OCI-LY1 (cell line): ENCODE measurements at regions not wholly inside any gene's neighbourhood (a gene's known extent, or its start where the extent isn't known, plus 50 kb on each side); places are given as distances from the start of the nearest gene placed in this dataset.

Source experiments
- H2AFZ ChIP-seq: fragments of 200-600 bp; sonication (generic), shearing (Covaris generic); 2 replicates; pipeline ENCODE4 v1.6.0; 2014; ENCODE audit warnings: antibody characterized with exemption, mild to moderate bottlenecking, low read length
- H3F3A ChIP-seq: fragments of 200-600 bp; sonication (generic), shearing (Covaris generic); 2 replicates; pipeline ENCODE4 v1.6.0; 2014; ENCODE audit warnings: mild to moderate bottlenecking, antibody characterized with exemption, low read length, moderate library complexity; ENCODE audit not compliant: insufficient read depth
- H3K27ac ChIP-seq: fragments of 200-600 bp; sonication (generic); 2 replicates; pipeline ENCODE4 v1.5.1; 2014; ENCODE audit warnings: low read length, mixed run types, mild to moderate bottlenecking, low read depth; ENCODE audit not compliant: poor library complexity, severe bottlenecking
- H3K27me3 ChIP-seq: fragments of 200-600 bp; sonication (generic); 2 replicates; pipeline ENCODE4 v1.6.0; 2014; ENCODE audit warnings: antibody characterized with exemption, mild to moderate bottlenecking, low read length, moderate library complexity; ENCODE audit not compliant: insufficient read depth
- H3K36me3 ChIP-seq: fragments of 200-600 bp; sonication (generic); 2 replicates; pipeline ENCODE4 v1.6.1; 2014; ENCODE audit warnings: mild to moderate bottlenecking, antibody characterized with exemption, low read length, moderate library complexity, mixed read lengths; ENCODE audit not compliant: insufficient read depth
- H3K4me1 ChIP-seq: fragments of 200-600 bp; sonication (generic); 2 replicates; pipeline ENCODE4 v1.5.1; 2014; ENCODE audit warnings: mild to moderate bottlenecking, low read length, moderate library complexity; ENCODE audit not compliant: insufficient read depth, severe bottlenecking
- H3K4me2 ChIP-seq: fragments of 200-600 bp; sonication (generic), shearing (Covaris generic); 2 replicates; pipeline ENCODE4 v1.6.1; 2014; ENCODE audit warnings: low read length
- H3K4me3 ChIP-seq: fragments of 200-600 bp; sonication (generic); 2 replicates; pipeline ENCODE4 v1.5.1; 2014; ENCODE audit warnings: low read length, low read depth, mild to moderate bottlenecking, mixed read lengths; ENCODE audit not compliant: poor library complexity, severe bottlenecking
- H3K79me2 ChIP-seq: fragments of 200-600 bp; shearing (Covaris generic); 2 replicates; pipeline ENCODE4 v1.6.1; 2016; ENCODE audit warnings: mixed run types, low read length, mixed read lengths; ENCODE audit not compliant: insufficient read depth
- H3K9ac ChIP-seq: fragments of 200-600 bp; sonication (generic), shearing (Covaris generic); 2 replicates; pipeline ENCODE4 v1.6.1; 2014; ENCODE audit warnings: mild to moderate bottlenecking, low read length, mixed read lengths
- H3K9me2 ChIP-seq: fragments of 200-600 bp; sonication (generic), shearing (Covaris generic); 2 replicates; pipeline ENCODE4 v1.6.1; 2014; ENCODE audit warnings: low read depth, mild to moderate bottlenecking, low read length, mixed read lengths
- H3K9me3 ChIP-seq: fragments of 200-600 bp; shearing (Covaris generic); 2 replicates; pipeline ENCODE4 v1.6.1; 2014; ENCODE audit warnings: low read length, mixed read lengths
- H4K20me1 ChIP-seq: fragments of 200-600 bp; sonication (generic), shearing (Covaris generic); 2 replicates; pipeline ENCODE4 v1.6.0; 2016; ENCODE audit warnings: mild to moderate bottlenecking, low read length; ENCODE audit not compliant: insufficient read depth
- EZH2 ChIP-seq: fragments of 200-600 bp; sonication (generic), shearing (Covaris generic); IDR thresholded peaks from 2 replicates; pipeline ENCODE4 v1.8.0; 2017; ENCODE audit warnings: borderline replicate concordance, mixed run types, mild to moderate bottlenecking, antibody characterized with exemption, low read length, moderate library complexity, mixed read lengths
- TF ChIP-seq, protein P1 (sequence below): fragments of 200-600 bp; sonication (generic), shearing (Covaris generic); IDR thresholded peaks from 2 replicates; pipeline ENCODE4 v1.5.1; 2017; ENCODE audit warnings: mild to moderate bottlenecking, antibody characterized with exemption, low read length, moderate library complexity, mixed read lengths

DNA sequence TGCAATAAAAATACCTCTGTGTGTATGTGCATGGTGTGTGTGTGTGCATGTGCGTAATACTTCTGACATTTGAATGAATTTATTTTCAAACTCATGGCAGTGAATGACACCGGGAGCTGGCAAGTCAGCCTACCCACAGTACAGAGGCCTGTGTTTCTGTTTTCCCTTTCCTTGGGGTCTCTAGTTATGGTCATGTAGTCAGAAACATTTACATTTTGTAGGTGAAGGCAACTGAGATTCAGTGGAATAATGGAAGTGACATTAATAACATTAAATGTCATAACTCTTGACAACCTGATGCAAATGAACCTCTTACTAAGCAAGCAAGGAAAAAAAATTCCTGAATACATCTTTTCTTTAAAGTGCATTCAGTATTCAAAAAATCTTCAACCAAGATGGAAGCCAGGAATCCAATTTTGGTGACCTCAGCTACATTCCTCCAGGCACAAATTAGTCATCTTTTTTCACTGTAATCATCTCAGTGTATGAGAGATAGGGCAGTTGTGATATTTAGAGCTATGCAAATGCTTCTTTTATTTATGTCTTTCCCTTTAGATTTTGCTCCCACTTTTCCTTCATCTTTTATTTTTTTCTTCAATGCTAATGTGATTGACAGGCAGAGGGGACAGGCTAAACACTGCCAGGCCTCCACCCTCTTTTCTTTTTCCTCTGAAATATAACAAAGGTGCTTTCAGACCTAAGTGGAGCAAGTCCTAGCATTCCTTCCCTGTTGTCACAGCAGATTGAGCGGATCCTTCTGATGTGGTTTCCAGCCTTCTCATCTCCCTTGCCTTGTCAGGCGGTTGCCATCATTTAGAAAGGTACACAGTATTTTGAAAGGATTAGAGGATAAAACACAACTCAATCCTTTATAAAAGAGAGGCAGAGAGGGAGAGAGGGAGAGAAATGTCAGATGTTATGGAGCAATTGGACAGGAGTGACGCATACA, 569.8 kb upstream of the ADAMTS16 start:
- Histone ChIP-seq H3F3A (no peaks in the 10 kb centered on the region), H3K9me2 (no peaks in the 10 kb centered on the region), H2AFZ (peak overlapping the region; percentile 71), H3K9me3 (0 out of 2 replicates have a peak, but pooled peaks cover 3% of the 10 kb centered on the region), H3K4me3 (no peak overlapping the region), H3K4me1 (peaks cover 31% of the 10 kb centered on the region), H3K27ac (no peak overlapping the region), H3K4me2 (no peak overlapping the region), H3K36me3 (no peaks in the 10 kb centered on the region), H3K79me2 (no peaks in the 10 kb centered on the region), H3K27me3 (no peaks in the 10 kb centered on the region), H3K9ac (no peak overlapping the region), H4K20me1 (no peaks in the 10 kb centered on the region)
- TF ChIP-seq, protein P1, sequence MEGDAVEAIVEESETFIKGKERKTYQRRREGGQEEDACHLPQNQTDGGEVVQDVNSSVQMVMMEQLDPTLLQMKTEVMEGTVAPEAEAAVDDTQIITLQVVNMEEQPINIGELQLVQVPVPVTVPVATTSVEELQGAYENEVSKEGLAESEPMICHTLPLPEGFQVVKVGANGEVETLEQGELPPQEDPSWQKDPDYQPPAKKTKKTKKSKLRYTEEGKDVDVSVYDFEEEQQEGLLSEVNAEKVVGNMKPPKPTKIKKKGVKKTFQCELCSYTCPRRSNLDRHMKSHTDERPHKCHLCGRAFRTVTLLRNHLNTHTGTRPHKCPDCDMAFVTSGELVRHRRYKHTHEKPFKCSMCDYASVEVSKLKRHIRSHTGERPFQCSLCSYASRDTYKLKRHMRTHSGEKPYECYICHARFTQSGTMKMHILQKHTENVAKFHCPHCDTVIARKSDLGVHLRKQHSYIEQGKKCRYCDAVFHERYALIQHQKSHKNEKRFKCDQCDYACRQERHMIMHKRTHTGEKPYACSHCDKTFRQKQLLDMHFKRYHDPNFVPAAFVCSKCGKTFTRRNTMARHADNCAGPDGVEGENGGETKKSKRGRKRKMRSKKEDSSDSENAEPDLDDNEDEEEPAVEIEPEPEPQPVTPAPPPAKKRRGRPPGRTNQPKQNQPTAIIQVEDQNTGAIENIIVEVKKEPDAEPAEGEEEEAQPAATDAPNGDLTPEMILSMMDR: no peak
- TF ChIP-seq EZH2: no peak

DNA sequence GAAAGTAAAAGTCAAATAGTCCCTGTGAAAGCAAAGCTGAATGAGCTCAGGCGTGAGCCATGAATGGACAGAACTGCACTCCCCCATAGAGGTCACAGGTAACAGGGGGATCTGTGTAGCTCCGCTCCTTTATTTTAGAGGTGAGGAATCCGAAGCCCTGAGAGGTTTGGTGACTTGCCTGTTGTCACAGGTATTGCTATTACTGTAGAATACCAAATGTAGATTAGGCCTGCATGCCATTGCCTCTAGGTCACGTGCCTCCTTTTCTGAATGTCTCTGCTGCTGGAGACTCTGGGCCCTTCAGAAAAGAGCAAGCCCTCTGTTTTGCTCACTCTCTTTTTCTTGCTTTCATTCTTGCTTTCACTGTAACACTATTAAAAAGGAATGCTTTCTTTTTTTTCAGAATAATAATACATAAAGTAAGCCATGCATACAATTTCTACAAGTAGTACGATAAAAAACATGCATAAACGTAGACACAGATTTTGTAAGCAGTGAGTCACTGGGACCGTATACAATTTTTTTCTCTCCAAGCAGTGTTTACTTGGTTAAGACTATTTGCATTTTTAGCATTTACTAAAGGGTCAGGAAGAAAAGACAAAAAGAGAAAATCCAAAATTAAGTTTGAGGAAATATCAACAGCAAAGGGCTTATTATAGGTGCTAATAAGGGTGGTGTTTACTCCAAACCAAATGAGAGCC, 568.7 kb upstream of the ADAMTS16 start:
- Histone ChIP-seq H3K27ac (no peak overlapping the region), H3K36me3 (no peaks in the 10 kb centered on the region), H3K9ac (no peak overlapping the region), H3K9me3 (0 out of 2 replicates have a peak, but pooled peaks cover 3% of the 10 kb centered on the region), H3K79me2 (no peaks in the 10 kb centered on the region), H3K27me3 (no peaks in the 10 kb centered on the region), H3K4me3 (no peak overlapping the region), H3K9me2 (no peaks in the 10 kb centered on the region), H4K20me1 (no peaks in the 10 kb centered on the region), H3F3A (no peaks in the 10 kb centered on the region), H3K4me1 (peaks cover 42% of the 10 kb centered on the region), H2AFZ (peak overlapping the region; percentile 61; the same call in 1 of the 2 replicates), H3K4me2 (no peak overlapping the region)
- TF ChIP-seq, protein P1: no peak
- no peak for TF ChIP-seq EZH2

DNA sequence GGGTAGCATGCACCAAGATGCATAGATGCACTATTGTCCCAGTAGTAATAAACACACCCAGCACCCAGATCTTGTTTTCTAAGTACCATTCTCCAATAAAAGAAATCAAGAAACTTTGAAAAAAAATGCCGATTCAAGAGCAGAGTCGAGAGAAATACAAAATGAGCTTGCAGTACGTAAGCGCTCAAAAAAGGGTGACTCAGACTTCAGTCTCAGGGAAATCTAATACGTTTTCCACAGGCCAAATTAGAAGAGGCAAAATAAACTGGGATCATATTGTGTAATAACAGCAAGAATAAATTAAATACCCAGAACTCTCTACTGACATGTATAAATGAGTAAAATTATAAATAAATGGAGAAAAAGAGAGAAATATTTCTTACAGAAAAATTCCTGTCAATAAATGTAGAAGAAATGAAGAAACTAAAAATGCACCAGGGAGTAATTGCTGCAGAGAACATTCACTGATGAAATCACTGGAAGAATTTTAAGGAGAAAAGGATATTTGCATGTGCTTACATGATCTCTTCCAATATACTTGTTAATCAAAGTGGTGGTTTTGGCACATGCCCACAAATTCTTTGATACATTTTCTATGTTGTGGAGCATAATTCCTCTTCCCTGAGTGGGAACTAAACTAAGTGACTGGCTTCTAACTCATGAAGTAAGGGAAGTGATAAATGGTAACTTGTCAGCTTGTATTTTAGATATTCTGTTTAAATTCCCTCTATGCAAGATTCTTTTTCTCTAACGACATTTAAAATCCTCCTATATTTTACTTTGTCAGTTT, 567.6 kb upstream of the ADAMTS16 start:
- Histone ChIP-seq H3K79me2 (no peaks in the 10 kb centered on the region), H3K4me1 (peaks cover 53% of the 10 kb centered on the region), H3K36me3 (no peaks in the 10 kb centered on the region), H3K4me3 (no peak overlapping the region), H3K4me2 (no peak overlapping the region), H3K9me2 (no peaks in the 10 kb centered on the region), H2AFZ (no peak overlapping the region), H4K20me1 (no peaks in the 10 kb centered on the region), H3K9me3 (0 out of 2 replicates have a peak, but pooled peaks cover 3% of the 10 kb centered on the region), H3K27me3 (no peaks in the 10 kb centered on the region), H3K27ac (no peak overlapping the region), H3K9ac (no peak overlapping the region), H3F3A (no peaks in the 10 kb centered on the region)
- TF ChIP-seq, protein P1: no peak
- no peak for TF ChIP-seq EZH2
